ENCODE measurements at regions not wholly inside any gene's neighbourhood (a gene's known extent, or its start where the extent isn't known, plus 50 kb on each side); places are given as distances from the start of the nearest gene placed in this dataset.
A peak's percentile ranks its signal among the peaks of the same experiment; 100 is the strongest.
"Not testable (repeated sequence)": the region's sequence is repeated elsewhere in the genome, so short reads cannot be mapped to it uniquely, and the experiment has no call there.

DNA sequence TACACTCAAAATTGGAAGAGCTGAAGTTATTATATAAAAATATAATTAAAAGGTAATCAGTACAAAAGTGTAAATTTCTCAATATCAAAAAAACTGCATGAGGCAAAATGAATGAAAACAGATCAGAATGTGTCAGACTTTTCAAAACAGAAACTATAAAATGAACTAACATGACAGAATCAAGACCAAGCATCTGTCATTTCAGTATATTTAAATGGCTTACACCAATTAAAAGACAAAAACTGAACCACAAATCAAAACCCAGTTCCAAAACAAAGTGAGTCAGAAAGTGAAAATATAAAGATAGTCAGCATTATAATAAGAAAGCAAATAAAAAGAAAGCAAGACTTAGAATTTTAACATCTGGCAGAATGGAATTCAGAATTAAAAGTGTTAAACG is 289.7 kb downstream of the UBE3D start:
- Histone ChIP-seq H3K4me3 (ENCODE audit: insufficient read depth, low read depth, low read length) (no peak overlapping the region), H3K36me3 (replicated peaks; ENCODE audit: control insufficient read depth, insufficient read depth, low read length) (no peaks in the 10 kb centered on the region), H3K27me3 (ENCODE audit: control insufficient read depth, insufficient read depth, low read length) (no peaks in the 10 kb centered on the region)
- no peak for DNase-seq

DNA sequence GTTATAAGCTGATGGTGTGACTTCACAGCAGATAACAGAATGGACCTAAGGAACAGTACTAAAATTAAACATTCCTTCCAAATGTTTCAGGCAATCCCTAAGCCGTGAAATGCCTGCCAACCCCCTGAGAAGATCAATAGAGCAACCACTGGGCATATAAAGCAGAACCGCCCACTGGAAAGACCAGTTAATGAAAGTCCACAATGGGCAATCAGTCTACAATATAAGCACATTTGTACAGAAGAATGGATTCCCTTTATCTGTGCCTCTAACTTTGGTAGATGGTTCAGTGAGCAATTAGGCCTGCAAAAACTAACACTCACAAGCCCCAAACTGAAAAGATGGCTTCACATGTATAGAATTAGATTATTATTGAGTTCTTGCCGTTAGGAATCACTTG is 286.6 kb downstream of the UBE3D start:
- Histone ChIP-seq H3K4me3 (ENCODE audit: insufficient read depth, low read depth, low read length) (no peak overlapping the region), H3K36me3 (replicated peaks; ENCODE audit: control insufficient read depth, insufficient read depth, low read length) (no peaks in the 10 kb centered on the region), H3K27me3 (ENCODE audit: control insufficient read depth, insufficient read depth, low read length) (no peaks in the 10 kb centered on the region)
- no peak for DNase-seq

DNA sequence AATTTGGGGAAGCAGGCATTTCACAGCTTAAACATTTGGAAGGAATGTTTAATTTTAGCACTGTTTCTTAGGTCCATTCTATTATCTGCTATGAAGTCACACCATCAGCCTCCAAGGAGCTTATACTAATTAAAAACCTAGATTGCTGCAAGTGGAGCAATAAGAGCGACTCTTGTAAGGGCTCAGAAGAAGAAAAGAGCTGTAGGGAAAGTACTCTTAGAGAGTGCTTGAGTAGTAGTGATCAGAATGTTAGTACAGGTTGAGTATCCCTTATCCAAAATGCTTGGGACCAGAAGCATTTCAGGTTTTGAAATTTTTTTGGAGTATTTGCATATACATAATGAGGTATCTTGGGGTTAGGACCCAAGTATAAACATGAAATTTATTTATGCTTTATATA is 285.3 kb downstream of the UBE3D start:
- Histone ChIP-seq H3K36me3 (replicated peaks; ENCODE audit: control insufficient read depth, insufficient read depth, low read length) (no peaks in the 10 kb centered on the region), H3K27me3 (ENCODE audit: control insufficient read depth, insufficient read depth, low read length) (no peaks in the 10 kb centered on the region)
- no peak for DNase-seq

DNA sequence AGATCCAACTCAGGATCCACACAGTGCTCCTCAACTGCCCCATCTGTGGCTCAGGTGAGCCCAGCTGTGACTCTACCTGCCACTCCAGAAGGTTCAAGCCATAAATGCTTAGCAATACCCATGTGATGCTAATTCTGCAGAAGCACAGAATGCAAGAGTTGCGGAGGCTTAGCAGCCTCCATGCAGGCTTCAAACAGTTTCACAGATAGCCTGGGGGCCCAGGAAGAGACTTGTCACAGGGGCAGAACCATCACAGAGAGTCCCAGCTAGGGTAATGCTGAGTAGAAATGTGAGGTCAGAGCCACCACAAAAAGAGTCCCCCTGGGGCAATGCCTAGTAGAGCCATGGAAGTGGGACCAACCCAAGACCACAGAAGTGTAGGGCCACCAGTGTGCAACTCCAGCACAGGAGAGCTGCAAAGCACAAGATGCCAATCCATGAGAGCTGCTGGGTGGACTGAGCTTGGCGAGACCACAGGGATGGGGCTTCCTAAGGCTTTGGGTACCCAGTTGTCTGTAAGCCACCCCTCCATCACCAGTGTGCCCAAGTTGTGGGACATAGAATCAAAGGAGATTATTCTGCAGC is 283.9 kb downstream of the UBE3D start:
- H3K4me3 ChIP-seq (ENCODE audit: insufficient read depth, low read depth, low read length), result no peak overlapping the region
- no peaks in the 10 kb centered on the region for H3K36me3 ChIP-seq (replicated peaks; ENCODE audit: control insufficient read depth, insufficient read depth, low read length)
- DNase-seq, result no peak
- no peaks in the 10 kb centered on the region for H3K27me3 ChIP-seq (ENCODE audit: control insufficient read depth, insufficient read depth, low read length)

More for the DNA sequence above, 285.3 kb downstream of the UBE3D start:
- H3K4me3 ChIP-seq (ENCODE audit: insufficient read depth, low read depth, low read length), result no peak overlapping the region

DNA sequence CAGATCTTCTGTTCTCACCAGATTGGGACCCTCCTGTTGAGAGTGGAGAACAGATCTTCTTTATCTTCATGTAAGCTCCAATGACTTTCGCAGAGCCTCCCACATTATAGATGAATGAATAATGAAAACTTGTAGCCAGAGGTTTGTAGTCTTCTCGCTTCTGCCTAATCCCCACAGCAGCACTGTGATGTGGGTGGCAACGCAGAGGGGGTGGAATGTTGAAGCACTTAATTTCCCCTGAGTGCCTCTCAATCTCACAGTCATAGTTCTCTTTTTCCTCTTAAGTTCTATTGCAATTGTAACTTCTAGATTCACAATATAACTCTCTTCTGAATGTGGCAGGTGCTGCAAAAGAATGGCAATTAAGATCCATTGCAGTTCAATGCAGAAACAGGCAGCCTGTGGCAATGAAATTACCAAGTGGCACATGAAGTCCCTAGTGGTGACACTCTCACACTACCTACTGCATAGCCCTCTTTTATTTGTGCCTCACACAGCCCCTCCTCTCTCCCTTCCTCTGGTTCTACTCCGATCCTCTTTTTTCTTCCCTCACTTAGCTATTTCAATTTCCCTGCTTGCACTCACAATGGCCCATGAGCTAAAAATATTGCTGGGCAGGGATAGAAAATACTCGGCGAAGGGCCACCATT is 281.9 kb downstream of the UBE3D start:
- DNase-seq, result peak; percentile 14
- H3K4me3 ChIP-seq (ENCODE audit: insufficient read depth, low read depth, low read length), result no peak overlapping the region
- H3K36me3 ChIP-seq (replicated peaks; ENCODE audit: control insufficient read depth, insufficient read depth, low read length), result no peaks in the 10 kb centered on the region
- H3K27me3 ChIP-seq (ENCODE audit: control insufficient read depth, insufficient read depth, low read length), result no peaks in the 10 kb centered on the region

DNA sequence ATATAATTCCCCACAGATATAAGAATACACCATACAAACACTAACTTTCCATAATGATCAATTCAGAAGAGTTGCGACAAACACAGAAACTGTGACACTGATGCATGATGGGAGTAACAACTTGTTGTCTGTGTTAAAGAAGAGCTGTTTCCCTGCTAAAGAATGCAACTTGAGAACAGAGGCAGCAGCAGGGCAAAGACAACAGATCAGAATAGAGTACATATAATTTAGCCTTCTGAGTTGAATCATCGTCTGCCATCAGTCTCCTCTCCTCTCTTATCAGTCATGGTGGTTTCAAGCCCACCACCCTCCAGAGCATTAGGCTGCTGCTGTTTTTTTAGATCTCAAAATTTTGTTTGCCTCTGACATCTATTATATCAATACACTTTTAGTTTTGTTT is 280.4 kb downstream of the UBE3D start:
- H3K36me3 ChIP-seq (replicated peaks; ENCODE audit: control insufficient read depth, insufficient read depth, low read length), result no peaks in the 10 kb centered on the region
- H3K4me3 ChIP-seq (ENCODE audit: insufficient read depth, low read depth, low read length), result no peak overlapping the region
- no peak for DNase-seq

DNA sequence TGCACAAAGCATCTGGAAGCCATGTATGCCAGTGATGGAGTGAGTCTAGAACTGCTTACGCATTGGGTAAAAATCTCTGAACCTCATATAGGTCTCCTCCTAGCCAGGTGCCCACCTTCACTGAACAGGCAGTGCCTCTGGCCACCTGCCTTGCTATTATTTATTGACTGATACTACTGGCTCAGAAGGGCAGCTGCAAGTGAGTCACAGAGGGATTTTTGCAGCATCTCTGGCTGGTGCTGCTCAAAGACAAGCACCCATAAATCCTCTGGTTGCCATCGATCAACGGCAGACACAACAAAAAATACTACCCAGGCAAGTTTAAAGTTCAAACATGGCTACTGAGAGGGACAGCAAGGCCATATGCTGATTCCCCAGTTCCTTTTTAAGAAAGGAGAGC is 279.4 kb downstream of the UBE3D start:
- Histone ChIP-seq H3K36me3 (replicated peaks; ENCODE audit: control insufficient read depth, insufficient read depth, low read length) (no peaks in the 10 kb centered on the region), H3K4me3 (ENCODE audit: insufficient read depth, low read depth, low read length) (no peak overlapping the region), H3K27me3 (ENCODE audit: control insufficient read depth, insufficient read depth, low read length) (no peaks in the 10 kb centered on the region)
- DNase-seq, result no peak

More for the DNA sequence above, 280.4 kb downstream of the UBE3D start:
- H3K27me3 ChIP-seq (ENCODE audit: control insufficient read depth, insufficient read depth, low read length), result no peaks in the 10 kb centered on the region

DNA sequence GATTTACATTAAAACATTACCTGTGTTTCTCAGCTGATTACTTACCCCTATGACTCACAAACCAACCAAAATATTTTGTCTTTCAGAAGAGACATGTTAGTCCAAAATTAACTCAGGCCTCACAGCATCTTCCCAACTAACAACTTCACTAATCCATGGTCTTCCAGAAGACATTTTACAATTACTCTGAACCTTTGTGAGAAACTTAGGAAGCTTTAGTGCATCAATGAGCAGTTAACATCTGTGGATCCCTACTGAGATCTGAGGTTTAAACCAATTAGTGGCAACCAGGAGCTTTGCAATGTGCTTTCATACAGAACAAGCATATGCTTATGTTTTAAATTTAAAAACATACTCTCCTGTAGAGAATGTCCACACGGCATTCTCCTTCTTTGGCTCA is 269.7 kb downstream of the UBE3D start:
- no peaks in the 10 kb centered on the region for H3K36me3 ChIP-seq (replicated peaks; ENCODE audit: control insufficient read depth, insufficient read depth, low read length)
- no peak for DNase-seq
- no peaks in the 10 kb centered on the region for H3K27me3 ChIP-seq (ENCODE audit: control insufficient read depth, insufficient read depth, low read length)
- H3K4me3 ChIP-seq (ENCODE audit: insufficient read depth, low read depth, low read length), result no peak overlapping the region

DNA sequence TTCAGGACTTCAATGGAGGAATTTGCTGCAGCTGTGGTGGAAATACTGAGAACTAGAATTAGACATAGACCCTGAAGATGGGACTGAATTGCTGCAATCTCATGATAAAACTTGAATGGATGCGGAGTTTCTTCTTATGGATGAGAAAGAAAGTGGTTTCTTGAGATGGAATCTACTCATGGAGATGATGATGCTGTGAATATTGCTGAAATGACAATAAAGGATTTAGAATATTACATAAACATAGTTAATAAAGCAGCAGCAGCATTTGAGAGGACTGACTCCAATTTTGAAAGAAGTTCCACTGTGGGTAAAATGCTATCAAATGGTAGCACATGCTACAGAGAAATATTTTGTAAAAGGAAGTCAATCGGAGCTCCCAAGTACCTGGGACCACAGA is 264.6 kb downstream of the UBE3D start:
- Histone ChIP-seq H3K27me3 (ENCODE audit: control insufficient read depth, insufficient read depth, low read length) (no peaks in the 10 kb centered on the region), H3K36me3 (replicated peaks; ENCODE audit: control insufficient read depth, insufficient read depth, low read length) (no peaks in the 10 kb centered on the region), H3K4me3 (ENCODE audit: insufficient read depth, low read depth, low read length) (no peak overlapping the region)
- DNase-seq, result no peak

DNA sequence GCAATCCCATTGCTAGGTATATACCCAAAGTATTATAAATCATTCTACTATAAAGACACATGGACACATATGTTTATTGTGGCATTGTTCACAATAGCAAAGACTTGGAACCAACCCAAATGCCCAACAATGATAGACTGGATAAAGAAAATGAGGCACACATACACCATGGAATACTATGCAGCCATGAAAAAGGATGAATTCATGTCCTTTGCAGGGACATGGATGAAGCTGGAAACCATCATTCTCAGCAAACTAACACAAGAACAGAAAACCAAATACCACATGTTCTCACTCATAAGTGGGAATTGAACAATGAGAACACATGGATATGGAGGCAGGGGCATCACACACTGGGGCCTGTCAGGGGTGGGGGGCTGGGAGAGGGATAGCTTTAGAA is 249.4 kb downstream of the UBE3D start:
- not testable (repeated sequence) for DNase-seq; H3K27me3 ChIP-seq (ENCODE audit: control insufficient read depth, insufficient read depth, low read length); H3K4me3 ChIP-seq (ENCODE audit: insufficient read depth, low read depth, low read length); H3K36me3 ChIP-seq (replicated peaks; ENCODE audit: control insufficient read depth, insufficient read depth, low read length)

DNA sequence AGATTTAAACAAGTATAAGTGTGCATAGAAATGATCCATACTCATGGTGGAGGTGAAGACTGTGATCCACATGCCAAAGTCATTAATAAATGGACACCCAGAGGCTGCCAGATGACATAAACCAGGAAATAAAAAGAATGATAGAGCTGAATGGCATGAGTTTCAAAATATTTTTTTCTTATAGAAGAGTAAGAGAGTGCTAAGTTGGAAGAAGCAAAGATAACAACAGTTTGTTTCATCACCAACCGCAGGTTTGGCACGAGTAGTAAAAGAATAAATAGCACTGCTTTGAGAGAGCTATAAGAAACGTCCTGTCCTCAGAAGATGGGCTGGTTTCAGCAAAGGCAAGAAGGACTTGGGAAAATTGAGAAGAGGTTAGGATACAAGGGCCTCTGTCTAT is 246.9 kb downstream of the UBE3D start:
- Histone ChIP-seq H3K27me3 (ENCODE audit: control insufficient read depth, insufficient read depth, low read length) (no peaks in the 10 kb centered on the region), H3K36me3 (replicated peaks; ENCODE audit: control insufficient read depth, insufficient read depth, low read length) (no peaks in the 10 kb centered on the region), H3K4me3 (ENCODE audit: insufficient read depth, low read depth, low read length) (no peak overlapping the region)
- no peak for DNase-seq

DNA sequence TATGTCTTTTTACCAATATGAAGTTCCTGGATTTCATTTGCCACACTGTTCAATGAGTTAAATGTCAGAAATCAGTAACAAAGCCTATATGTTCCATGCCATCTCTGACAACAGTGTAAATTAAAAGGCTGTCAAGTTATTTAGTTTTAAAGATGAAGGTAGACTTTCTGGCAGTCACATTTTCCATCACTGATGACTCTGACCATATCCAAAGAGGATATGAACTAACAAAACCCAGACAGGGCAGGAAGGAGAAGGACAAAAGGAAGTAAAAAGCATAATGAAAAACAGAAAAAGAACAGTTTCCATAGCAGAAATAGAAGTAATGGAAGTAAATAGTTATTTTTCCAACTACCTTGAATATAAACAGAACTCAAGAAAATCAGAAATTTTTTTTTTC is 242.3 kb downstream of the UBE3D start:
- no peaks in the 10 kb centered on the region for H3K36me3 ChIP-seq (replicated peaks; ENCODE audit: control insufficient read depth, insufficient read depth, low read length)
- no peaks in the 10 kb centered on the region for H3K27me3 ChIP-seq (ENCODE audit: control insufficient read depth, insufficient read depth, low read length)
- H3K4me3 ChIP-seq (ENCODE audit: insufficient read depth, low read depth, low read length), result no peak overlapping the region
- no peak for DNase-seq

DNA sequence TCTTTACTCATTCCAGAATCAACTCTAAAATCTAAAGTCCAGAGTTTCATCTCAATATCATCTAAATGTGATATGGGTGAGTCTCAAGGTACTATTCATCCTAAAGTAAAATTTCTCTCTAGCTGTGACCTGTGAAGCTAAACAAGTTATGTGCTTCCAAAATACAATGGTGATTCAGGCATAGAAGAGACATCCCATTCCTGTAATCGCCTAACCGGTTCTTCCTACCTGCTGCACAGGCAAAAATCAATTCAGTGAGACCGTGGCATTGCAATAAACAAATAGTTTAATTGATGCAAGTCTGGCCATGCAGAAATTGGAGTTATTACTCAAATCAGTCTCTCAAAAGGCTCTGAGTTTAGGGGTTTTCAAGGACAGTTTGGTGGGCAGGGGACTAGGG is 232.8 kb downstream of the UBE3D start:
- DNase-seq, result no peak
- Histone ChIP-seq H3K4me3 (ENCODE audit: insufficient read depth, low read depth, low read length) (no peak overlapping the region), H3K36me3 (replicated peaks; ENCODE audit: control insufficient read depth, insufficient read depth, low read length) (no peaks in the 10 kb centered on the region), H3K27me3 (ENCODE audit: control insufficient read depth, insufficient read depth, low read length) (no peaks in the 10 kb centered on the region)

DNA sequence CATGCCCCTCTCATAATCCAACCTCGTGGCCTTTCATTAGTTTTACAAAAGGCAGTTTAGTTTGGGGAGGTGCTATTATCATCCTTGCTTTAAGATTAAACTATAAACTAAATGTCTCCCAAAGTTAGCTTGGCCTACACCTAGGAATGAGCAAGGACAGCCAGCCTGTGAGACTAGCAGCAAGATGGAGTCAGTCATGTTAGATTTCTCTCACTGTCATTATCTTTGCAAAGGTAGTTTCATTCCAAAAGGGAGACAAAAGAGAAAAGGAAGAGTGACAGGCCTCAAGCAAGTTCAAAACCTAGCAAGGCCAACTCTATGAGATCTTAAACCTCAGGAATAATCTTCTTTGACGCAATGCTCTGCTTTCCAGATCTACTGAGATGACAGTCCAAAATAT is 232.2 kb downstream of the UBE3D start:
- no peaks in the 10 kb centered on the region for H3K36me3 ChIP-seq (replicated peaks; ENCODE audit: control insufficient read depth, insufficient read depth, low read length)
- no peaks in the 10 kb centered on the region for H3K27me3 ChIP-seq (ENCODE audit: control insufficient read depth, insufficient read depth, low read length)
- H3K4me3 ChIP-seq (ENCODE audit: insufficient read depth, low read depth, low read length), result no peak overlapping the region
- no peak for DNase-seq

DNA sequence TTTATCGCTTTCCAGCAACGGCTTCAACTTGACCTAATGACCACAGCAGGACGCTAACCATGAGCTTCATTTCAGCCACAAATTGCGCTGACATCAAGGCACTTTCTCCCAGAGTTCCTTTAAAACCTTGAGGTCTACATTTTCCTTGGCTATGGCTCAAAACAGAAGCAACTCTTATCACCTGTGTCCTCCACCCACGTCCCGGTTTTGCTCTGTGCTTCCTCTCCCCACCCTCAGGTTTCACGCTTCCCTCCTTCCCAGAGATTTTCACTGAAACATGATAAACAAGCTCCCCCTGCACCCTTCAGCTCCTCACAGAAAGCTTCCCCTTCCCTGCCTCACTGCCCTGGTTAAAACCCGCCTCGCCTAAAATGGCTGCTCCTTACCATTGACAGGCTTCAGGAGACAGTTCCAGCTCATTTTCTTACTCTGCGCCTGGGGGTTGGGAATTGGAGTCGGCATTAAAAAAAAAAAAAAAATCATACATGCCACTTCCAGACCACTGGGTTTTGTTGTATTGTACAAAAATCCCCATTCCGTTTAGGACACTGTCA is 229.5 kb downstream of the UBE3D start:
- no peaks in the 10 kb centered on the region for H3K36me3 ChIP-seq (replicated peaks; ENCODE audit: control insufficient read depth, insufficient read depth, low read length)
- H3K27me3 ChIP-seq (ENCODE audit: control insufficient read depth, insufficient read depth, low read length), result no peaks in the 10 kb centered on the region
- H3K4me3 ChIP-seq (ENCODE audit: insufficient read depth, low read depth, low read length), result no peak overlapping the region
- DNase-seq, result peak; percentile 5
